Psoas muscle (tissue), 7 donors: ENCODE measurements at regions not wholly inside any gene's neighbourhood (a gene's known extent, or its start where the extent isn't known, plus 50 kb on each side); places are given as distances from the start of the nearest gene placed in this dataset.

Experiments used
- ATAC-seq, 4 donors: fragments of 200-7000 bp; cut with Tn5 transposase; one replicate each; pipeline ENCODE4 v1.9.1; 2020; ENCODE audit warnings: moderate library complexity in 3 of 4, mild to moderate bottlenecking in 2 of 4
- DNase-seq, 2 donors: peaks; one replicate each; pipeline ENCODE4 v3.0.0-alpha.2; 2020
- H3K27ac ChIP-seq: fragments of 200-600 bp; one replicate; pipeline ENCODE4 v1.8.0; 2022
- H3K27me3 ChIP-seq, 3 donors: fragments of 200-600 bp in 1 of 3; one replicate each; pipeline versions ENCODE4 v1.6.1 to v1.8.0; 2013 to 2022; ENCODE audit warnings: low read length in 2 of 3, mild to moderate bottlenecking in 2 of 3, moderate library complexity in 1 of 3; ENCODE audit not compliant: insufficient read depth in 3 of 3
- H3K36me3 ChIP-seq, 2 donors: fragments of 200-600 bp in 1 of 2; one replicate each; pipeline versions ENCODE4 v1.6.1 to v1.8.0; 2013 to 2022; ENCODE audit warnings: low read depth in 1 of 2, mild to moderate bottlenecking in 1 of 2, moderate library complexity in 1 of 2; ENCODE audit not compliant: insufficient read depth in 1 of 2
- H3K4me1 ChIP-seq: fragments of 200-600 bp; one replicate; pipeline ENCODE4 v1.8.0; 2022
- H3K4me3 ChIP-seq: fragments of 200-600 bp; one replicate; pipeline ENCODE4 v1.8.0; 2022; ENCODE audit warnings: mild to moderate bottlenecking
- H3K9me3 ChIP-seq: fragments of 200-600 bp; one replicate; pipeline ENCODE4 v1.8.0; 2022
- WGBS, 3 donors: extraction: QIAGEN DNeasy Blood & Tissue Kit; methylation state at CpG; one replicate each; pipeline versions ENCODE4 v1.1.6 to v1.1.7; 2013; 5-methylcytosine and 5-hydroxymethylcytosine counted together
- intact Hi-C, 2 donors: fragments of 100-400 bp; cut with DNase I; formaldehyde crosslinking; loops; one replicate each; pipeline versions ENCODE4 v1.11.0 to v1.14.2; 2022
- TF ChIP-seq, protein P1 (sequence below): fragments of 200-600 bp; IDR thresholded peaks from one replicate; pipeline ENCODE4 v1.8.0; 2022; ENCODE audit warnings: antibody characterized with exemption
- donor health status: healthy with polysubstance abuse.
- donor health status: DM: no; HTN: no; CAD: no; lungs with moderate emphysema.
- donor health status: Bipolar disorder and iron deficiency.
- donor health status: healthy.
- donor health status: DM: yes; HTN: yes; CAD: no.
- donor health status: DM: no; HTN: no; CAD: no.
- donor health status: DM: yes; HTN: yes; CAD: no.

DNA sequence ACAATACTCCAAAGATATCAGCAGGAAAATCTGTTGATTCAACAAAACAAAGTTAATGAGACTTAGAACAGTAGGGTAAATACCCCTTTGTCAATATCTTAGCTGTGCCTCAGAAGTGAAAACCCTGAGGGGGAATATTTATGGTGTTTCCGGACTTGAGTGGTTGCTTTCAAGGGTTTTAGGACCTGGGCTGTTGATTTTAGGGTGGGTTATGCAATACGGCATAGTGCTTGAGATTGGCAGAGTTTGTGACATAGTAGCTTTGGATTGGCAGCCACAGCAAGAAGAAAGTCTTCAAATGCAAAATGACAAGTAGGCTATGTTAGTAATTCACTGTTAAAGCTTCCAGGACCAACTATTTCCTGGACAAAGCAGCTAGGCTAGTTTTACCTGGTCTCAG, 826.3 kb upstream of the CDH2 start:
- TF ChIP-seq, protein P1, sequence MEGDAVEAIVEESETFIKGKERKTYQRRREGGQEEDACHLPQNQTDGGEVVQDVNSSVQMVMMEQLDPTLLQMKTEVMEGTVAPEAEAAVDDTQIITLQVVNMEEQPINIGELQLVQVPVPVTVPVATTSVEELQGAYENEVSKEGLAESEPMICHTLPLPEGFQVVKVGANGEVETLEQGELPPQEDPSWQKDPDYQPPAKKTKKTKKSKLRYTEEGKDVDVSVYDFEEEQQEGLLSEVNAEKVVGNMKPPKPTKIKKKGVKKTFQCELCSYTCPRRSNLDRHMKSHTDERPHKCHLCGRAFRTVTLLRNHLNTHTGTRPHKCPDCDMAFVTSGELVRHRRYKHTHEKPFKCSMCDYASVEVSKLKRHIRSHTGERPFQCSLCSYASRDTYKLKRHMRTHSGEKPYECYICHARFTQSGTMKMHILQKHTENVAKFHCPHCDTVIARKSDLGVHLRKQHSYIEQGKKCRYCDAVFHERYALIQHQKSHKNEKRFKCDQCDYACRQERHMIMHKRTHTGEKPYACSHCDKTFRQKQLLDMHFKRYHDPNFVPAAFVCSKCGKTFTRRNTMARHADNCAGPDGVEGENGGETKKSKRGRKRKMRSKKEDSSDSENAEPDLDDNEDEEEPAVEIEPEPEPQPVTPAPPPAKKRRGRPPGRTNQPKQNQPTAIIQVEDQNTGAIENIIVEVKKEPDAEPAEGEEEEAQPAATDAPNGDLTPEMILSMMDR: no peak
- intact Hi-C loops: no loop called here
- Histone ChIP-seq H3K9me3 (no peaks in the 10 kb centered on the region), H3K27ac (no peak overlapping the region), H3K27me3 (no peaks in the 10 kb centered on the region), H3K36me3 (no peaks in the 10 kb centered on the region), H3K4me3 (no peak overlapping the region), H3K4me1 (no peaks in the 10 kb centered on the region)
- DNase-seq (no peak), ATAC-seq (no peak)
- 54 to 65% (median 58%) methylated on average over 2 of the region's 2 CpGs for WGBS, 3 donors

- TF ChIP-seq, protein P1: no peak
- Histone ChIP-seq H3K27me3 (no peaks in the 10 kb centered on the region), H3K4me3 (no peak overlapping the region), H3K4me1 (no peaks in the 10 kb centered on the region), H3K9me3 (no peaks in the 10 kb centered on the region), H3K36me3 (no peaks in the 10 kb centered on the region), H3K27ac (no peak overlapping the region)
- ATAC-seq: no peak
- intact Hi-C loops: no loop called here
- no peak for DNase-seq
- 38 to 46% (median 43%) methylated on average over 8 of the region's 8 CpGs for WGBS, 3 donors
Measured at GRCh38 chr18:29002747-29003146, 825.8 kb upstream of the CDH2 start.

- Histone ChIP-seq H3K36me3 (no peaks in the 10 kb centered on the region), H3K9me3 (no peaks in the 10 kb centered on the region), H3K4me1 (no peaks in the 10 kb centered on the region), H3K4me3 (no peak overlapping the region), H3K27ac (no peak overlapping the region), H3K27me3 (no peaks in the 10 kb centered on the region)
- intact Hi-C loops: no loop called here
- TF ChIP-seq, protein P1: no peak
- ATAC-seq (no peak), DNase-seq (no peak)
- WGBS, 3 donors: 81 to 96% (median 84%) methylated on average over 1 of the region's 1 CpG
Measured at GRCh38 chr18:28999726-29000125, 822.8 kb upstream of the CDH2 start.

DNA sequence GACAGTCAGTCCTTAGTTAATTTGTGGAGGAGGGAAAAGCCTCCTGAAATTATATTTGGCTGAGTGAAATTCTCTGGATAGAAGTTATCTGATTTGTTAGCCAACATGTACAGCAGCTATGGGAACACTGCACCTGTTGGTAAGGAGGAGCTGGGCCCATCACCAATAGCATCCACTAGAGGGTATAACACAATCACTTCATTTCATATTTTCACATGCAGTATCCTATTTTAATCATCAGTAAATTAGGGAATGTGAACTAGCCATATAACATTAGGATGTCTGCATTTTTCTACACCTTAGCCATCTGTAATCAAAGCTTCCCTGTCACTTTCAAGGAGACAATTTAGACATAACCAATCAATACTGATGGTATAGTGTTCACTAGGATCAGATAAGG, 818.4 kb upstream of the CDH2 start:
- no peak overlapping the region for H3K27ac ChIP-seq
- DNase-seq (no peak), ATAC-seq (no peak)
- intact Hi-C loops: no loop called here
- TF ChIP-seq, protein P1: no peak
- H3K4me1 ChIP-seq: no peaks in the 10 kb centered on the region
- H3K36me3 ChIP-seq: no peaks in the 10 kb centered on the region
- no peaks in the 10 kb centered on the region for H3K9me3 ChIP-seq
- H3K4me3 ChIP-seq: no peak overlapping the region
- no peaks in the 10 kb centered on the region for H3K27me3 ChIP-seq

- DNase-seq (no peak), ATAC-seq (no peak)
- H3K4me1 ChIP-seq: no peaks in the 10 kb centered on the region
- no peak overlapping the region for H3K27ac ChIP-seq
- TF ChIP-seq, protein P1: no peak
- intact Hi-C loops: no loop called here
- H3K36me3 ChIP-seq: no peaks in the 10 kb centered on the region
- WGBS, 3 donors: 22 to 43% (median 33%) methylated on average over 1 of the region's 1 CpG
- no peaks in the 10 kb centered on the region for H3K27me3 ChIP-seq
- H3K4me3 ChIP-seq: no peak overlapping the region
- H3K9me3 ChIP-seq: no peaks in the 10 kb centered on the region
Measured at GRCh38 chr18:28984731-28985130, 807.8 kb upstream of the CDH2 start.
